ENCODE measurements at regions not wholly inside any gene's neighbourhood (a gene's known extent, or its start where the extent isn't known, plus 50 kb on each side); places are given as distances from the start of the nearest gene placed in this dataset.

- DNase-seq (ENCODE audit: low spot score) = no peak
- no peak for ATAC-seq
- intact Hi-C loops (cut with DNase I) = no loop called here
Observed at GRCh38 chr5:165055476-165055875, 1550.1 kb downstream of the MAT2B start.

GRCh38 chr5:165057145-165057544 lies 1551.7 kb downstream of the MAT2B start:
- ATAC-seq (no peak), DNase-seq (ENCODE audit: low spot score) (no peak)
- intact Hi-C loops (cut with DNase I) = no loop called here

DNA sequence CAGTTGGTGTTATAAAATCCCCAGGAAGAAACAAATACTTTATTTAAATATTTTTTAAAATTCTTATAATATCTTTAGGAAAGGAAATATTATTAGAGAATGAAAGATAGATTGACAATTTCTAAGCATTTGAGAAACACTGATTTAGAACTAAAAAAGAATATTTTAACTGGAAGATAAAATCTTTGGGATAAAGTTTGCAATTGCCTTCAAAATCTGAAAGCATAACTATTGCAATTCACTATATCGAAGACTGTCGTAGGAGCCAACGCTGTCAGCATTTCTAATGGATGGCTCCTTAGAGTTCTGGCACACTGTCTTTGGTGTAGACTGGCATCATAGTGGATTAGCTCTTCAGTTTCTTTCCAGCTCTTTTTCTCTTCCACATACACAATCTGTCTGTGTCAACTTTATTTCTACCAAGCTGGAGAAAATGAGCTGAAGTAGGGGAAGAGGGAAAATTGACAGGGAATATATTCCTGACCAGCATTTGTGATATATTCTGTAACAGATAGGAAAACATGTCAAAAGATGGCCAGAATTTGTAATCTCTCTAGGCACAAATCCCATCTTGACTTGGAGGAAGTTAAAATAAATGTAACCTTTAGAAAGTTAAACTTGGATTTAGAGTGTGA lies 1561.4 kb downstream of the MAT2B start:
- ATAC-seq = no peak
- intact Hi-C loops (cut with DNase I) = no loop called here
- no peak for DNase-seq (ENCODE audit: low spot score)

- no peak for ATAC-seq
- intact Hi-C loops (cut with DNase I) = no loop called here
- DNase-seq (ENCODE audit: low spot score) = no peak
Observed at GRCh38 chr5:165076686-165077085, 1571.3 kb downstream of the MAT2B start.

GRCh38 chr5:165079389-165079788 lies 1574.0 kb downstream of the MAT2B start:
- intact Hi-C loops (cut with DNase I) = no loop called here

GRCh38 chr5:165083394-165083793 lies 1578.0 kb downstream of the MAT2B start:
- no peak for DNase-seq (ENCODE audit: low spot score)
- ATAC-seq = no peak
- intact Hi-C loops (cut with DNase I) = no loop called here

More at GRCh38 chr5:165079389-165079788, 1574.0 kb downstream of the MAT2B start:
- DNase-seq (ENCODE audit: low spot score) = no peak
- no peak for ATAC-seq

- ATAC-seq (no peak), DNase-seq (ENCODE audit: low spot score) (no peak)
- intact Hi-C loops (cut with DNase I) = no loop called here
Observed at GRCh38 chr5:165086465-165086864, 1581.0 kb downstream of the MAT2B start.

DNA sequence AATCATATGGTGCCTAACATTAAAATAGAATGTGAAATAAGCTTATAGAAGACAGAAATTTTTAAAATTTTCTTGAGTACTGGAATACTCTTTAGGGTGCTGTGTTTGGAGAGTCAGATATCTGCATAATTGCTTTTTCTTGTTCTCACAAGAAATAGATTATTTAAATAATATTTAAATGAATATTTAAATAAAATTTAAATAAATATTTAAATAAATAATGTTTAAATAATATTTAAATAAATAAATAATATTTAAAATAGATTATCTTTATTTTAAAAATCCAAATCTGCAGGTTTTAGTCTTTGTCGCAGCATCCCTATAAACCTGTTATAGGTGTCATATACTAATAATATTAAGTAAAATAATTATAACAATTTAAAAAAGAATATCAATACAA lies 1589.4 kb downstream of the MAT2B start:
- ATAC-seq = no peak
- intact Hi-C loops (cut with DNase I) = no loop called here
- no peak for DNase-seq (ENCODE audit: low spot score)

GRCh38 chr5:165101709-165102108 lies 1596.3 kb downstream of the MAT2B start:
- ATAC-seq (no peak), DNase-seq (ENCODE audit: low spot score) (no peak)
- intact Hi-C loops (cut with DNase I) = no loop called here

DNA sequence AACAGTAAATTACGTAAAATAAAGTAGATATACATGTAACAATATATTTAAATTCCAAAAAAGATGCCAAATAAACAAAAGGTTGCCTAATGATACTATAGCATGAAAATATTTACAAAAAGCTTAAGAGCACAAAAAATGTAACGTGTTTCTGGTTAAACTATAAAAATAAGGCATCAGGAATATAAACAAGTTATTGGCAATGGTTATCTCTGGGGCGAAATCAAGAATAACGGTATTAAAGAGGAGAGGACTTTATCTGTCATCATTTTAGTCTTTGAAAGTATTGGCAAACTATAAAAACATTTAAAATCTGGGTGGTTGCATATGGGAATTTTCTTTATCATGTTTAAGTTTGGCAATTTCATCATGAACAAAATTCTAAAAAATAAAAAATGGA lies 1599.2 kb downstream of the MAT2B start:
- DNase-seq (ENCODE audit: low spot score) (no peak), ATAC-seq (no peak)
- intact Hi-C loops (cut with DNase I) = no loop called here

GRCh38 chr5:165108809-165109208 lies 1603.4 kb downstream of the MAT2B start:
- DNase-seq (ENCODE audit: low spot score) = no peak
- intact Hi-C loops (cut with DNase I) = no loop called here
- no peak for ATAC-seq

- intact Hi-C loops (cut with DNase I) = no loop called here
- ATAC-seq (no peak), DNase-seq (ENCODE audit: low spot score) (no peak)
Observed at GRCh38 chr5:165119175-165119574, 1613.8 kb downstream of the MAT2B start.

GRCh38 chr5:165126598-165126997 lies 1621.2 kb downstream of the MAT2B start:
- ATAC-seq (no peak), DNase-seq (ENCODE audit: low spot score) (no peak)
- intact Hi-C loops (cut with DNase I) = no loop called here

DNA sequence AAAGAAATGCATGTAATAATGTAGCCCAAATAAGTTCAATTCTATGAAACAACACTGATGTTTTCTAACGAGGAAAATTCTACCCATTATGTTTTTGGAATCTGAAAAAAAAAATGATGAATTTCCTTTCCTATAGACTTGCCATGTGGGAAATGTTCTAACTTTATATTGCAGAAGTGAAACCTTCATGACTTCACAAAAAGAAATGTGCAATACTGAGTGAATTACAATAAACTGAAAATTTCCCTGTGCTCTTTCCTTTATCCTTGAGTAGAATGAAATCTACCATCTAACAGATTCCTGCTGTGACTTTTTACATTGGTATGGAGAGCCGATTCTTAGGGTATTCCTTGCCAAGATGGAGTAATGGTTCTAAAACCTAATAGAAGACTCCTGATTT lies 1622.5 kb downstream of the MAT2B start:
- DNase-seq (ENCODE audit: low spot score) = no peak
- intact Hi-C loops (cut with DNase I) = no loop called here
- no peak for ATAC-seq

DNA sequence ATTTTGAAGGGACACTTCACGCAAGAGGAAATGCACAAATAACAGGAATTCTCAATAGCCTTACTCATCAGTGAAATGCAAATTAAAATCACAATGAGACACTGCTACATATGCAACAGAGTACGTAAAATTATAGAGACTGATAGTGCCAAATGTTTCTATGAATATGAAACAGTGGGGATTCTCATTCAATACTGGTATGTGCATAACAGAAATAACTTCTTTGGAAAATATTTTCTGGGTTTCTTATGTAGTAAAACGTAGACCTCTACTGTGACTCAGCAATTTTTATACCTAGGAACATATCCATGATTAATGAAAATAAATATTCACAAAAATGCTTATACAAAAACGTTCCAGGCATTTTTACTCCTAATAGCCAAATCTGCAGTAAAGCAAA lies 1625.2 kb downstream of the MAT2B start:
- DNase-seq (ENCODE audit: low spot score) (no peak), ATAC-seq (no peak)
- intact Hi-C loops (cut with DNase I) = no loop called here

GRCh38 chr5:165134155-165134554 lies 1628.7 kb downstream of the MAT2B start:
- ATAC-seq = no peak
- intact Hi-C loops (cut with DNase I) = no loop called here
- DNase-seq (ENCODE audit: low spot score) = no peak

DNA sequence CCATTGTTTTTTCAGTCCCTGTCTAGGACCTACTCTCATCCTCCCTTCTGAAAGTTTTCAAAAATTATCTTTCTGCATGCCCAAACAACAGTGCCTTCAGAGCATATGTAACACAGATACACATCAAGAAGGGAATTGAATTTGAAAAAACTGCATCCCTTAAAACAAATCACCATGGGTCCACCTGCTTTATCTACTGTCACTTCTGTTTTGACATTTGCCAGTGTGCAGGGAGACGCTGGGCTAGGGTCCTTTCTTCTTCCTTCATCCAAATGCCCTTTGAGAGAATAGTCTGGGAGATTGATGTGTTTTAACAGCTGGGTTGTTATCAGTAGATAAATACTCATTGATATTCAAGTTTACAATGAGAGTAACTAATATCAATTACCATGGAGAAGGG lies 1630.1 kb downstream of the MAT2B start:
- DNase-seq (ENCODE audit: low spot score) (no peak), ATAC-seq (no peak)
- intact Hi-C loops (cut with DNase I) = no loop called here

DNA sequence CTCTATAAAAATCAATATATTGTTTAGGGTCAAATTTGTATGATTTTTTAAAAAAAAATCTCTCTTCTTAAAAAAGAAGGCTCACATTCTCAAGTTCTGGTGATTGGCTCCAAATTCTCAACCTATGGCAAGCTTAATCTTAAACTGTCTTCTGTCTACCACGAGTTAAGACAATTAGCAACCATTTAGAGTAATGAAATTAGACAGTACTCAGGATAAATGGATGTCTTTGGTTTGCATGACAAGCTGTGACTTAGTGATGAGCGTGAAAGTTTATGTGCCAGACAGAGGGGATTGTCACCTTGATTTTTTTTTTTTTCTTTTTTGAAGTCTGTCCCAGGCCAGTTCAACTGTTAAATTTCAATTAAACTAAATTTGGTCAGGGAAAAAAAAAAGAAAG lies 1632.3 kb downstream of the MAT2B start:
- intact Hi-C loops (cut with DNase I) = no loop called here
- ATAC-seq (no peak), DNase-seq (ENCODE audit: low spot score) (no peak)

DNA sequence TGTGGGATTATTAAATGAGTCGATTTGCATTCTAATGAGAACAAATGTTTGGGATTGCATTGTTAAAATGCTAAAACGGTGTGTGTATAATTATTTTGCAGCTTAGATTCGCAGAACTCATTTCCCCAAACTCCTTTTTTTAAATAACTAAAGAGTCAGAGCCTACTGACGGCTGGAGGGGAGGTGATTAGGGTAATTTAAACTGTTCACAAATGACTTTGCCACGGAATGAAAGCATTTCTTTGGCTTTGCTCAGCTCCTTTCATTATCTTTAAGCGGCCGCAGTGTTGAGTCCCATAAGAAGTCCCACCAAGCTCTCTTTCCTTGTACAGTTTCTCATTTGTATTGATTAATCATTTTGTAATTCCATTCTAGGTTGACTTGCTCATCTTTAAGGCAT lies 1632.8 kb downstream of the MAT2B start:
- ATAC-seq = no peak
- no peak for DNase-seq (ENCODE audit: low spot score)
- intact Hi-C loops (cut with DNase I) = no loop called here

DNA sequence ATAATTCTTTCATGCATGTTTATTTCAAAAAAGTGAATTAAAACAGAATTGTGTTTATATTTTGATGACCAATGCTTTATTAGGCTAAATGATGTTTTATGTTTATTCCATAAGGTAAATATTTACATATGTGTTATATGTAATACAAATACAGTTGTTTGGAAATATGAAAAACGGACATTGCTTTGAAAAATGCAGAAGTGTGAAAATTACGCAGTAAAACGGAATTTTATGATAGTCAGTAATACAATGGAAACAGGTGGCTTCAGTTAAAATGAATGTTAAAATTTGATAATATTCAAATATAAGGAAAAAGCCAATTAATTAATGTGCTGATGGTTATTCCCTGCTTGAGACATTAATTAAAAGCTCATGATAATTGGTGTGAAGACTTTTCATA lies 1633.8 kb downstream of the MAT2B start:
- no peak for ATAC-seq
- DNase-seq (ENCODE audit: low spot score) = no peak
- intact Hi-C loops (cut with DNase I) = no loop called here

GRCh38 chr5:165139721-165140120 lies 1634.3 kb downstream of the MAT2B start:
- intact Hi-C loops (cut with DNase I) = loop anchor here (5.0 kb wide), 1 partner anchor 1313 kb away; no protein-coding TSS in a partner anchor
- ATAC-seq (no peak), DNase-seq (ENCODE audit: low spot score) (no peak)

All from sciatic nerve (tissue), 2 donors.